IMR-90 (cell line): ENCODE measurements at regions not wholly inside any gene's neighbourhood (a gene's known extent, or its start where the extent isn't known, plus 50 kb on each side); places are given as distances from the start of the nearest gene placed in this dataset.

ENCODE experiments used
- BHLHE40 ChIP-seq: fragments of 150-350 bp; IDR thresholded peaks from 2 replicates; pipeline ENCODE4 v1.6.1; 2016; ENCODE audit warnings: mild to moderate bottlenecking, low read depth, low read length
- CHD1 ChIP-seq: IDR thresholded peaks from 2 replicates; pipeline ENCODE4 v1.6.1; 2012; ENCODE audit warnings: low read depth, low read length, improper control_type of control experiment
- MAFK ChIP-seq: IDR thresholded peaks from 2 replicates; pipeline ENCODE4 v1.6.1; 2012; ENCODE audit warnings: low read depth, low read length, improper control_type of control experiment
- MXI1 ChIP-seq: IDR thresholded peaks from 2 replicates; pipeline ENCODE4 v1.6.1; 2012; ENCODE audit warnings: low read depth, mild to moderate bottlenecking, low read length, moderate library complexity, borderline replicate concordance
- POLR2A ChIP-seq: IDR thresholded peaks from 2 replicates; pipeline ENCODE4 v1.6.1; 2012; ENCODE audit warnings: mild to moderate bottlenecking, low read depth, low read length
- RAD21 ChIP-seq: IDR thresholded peaks from 2 replicates; pipeline ENCODE4 v1.6.1; 2012; ENCODE audit warnings: low read length, improper control_type of control experiment
- RCOR1 ChIP-seq: IDR thresholded peaks from 2 replicates; pipeline ENCODE4 v1.6.1; 2012; ENCODE audit warnings: mild to moderate bottlenecking, low read length, improper control_type of control experiment; ENCODE audit not compliant: insufficient replicate concordance
- RFX5 ChIP-seq: IDR thresholded peaks from 2 replicates; pipeline ENCODE4 v1.8.0; 2012; ENCODE audit warnings: low read depth, mild to moderate bottlenecking, low read length, moderate library complexity
- SMC3 ChIP-seq: fragments of 150-350 bp; IDR thresholded peaks from 2 replicates; pipeline ENCODE4 v1.6.1; 2016; ENCODE audit warnings: low read depth, mild to moderate bottlenecking, antibody characterized with exemption, low read length, moderate library complexity
- TF ChIP-seq, protein P1 (sequence below): conservative IDR thresholded peaks from 2 replicates; pipeline ENCODE4 v1.5.1; 2012; ENCODE audit warnings: mild to moderate bottlenecking, low read depth, low read length, improper control_type of control experiment
- TF ChIP-seq, protein P2 (sequence below): fragments of 150-350 bp; IDR thresholded peaks from 2 replicates; pipeline ENCODE4 v1.6.1; 2016; ENCODE audit warnings: low read depth, mild to moderate bottlenecking, low read length, moderate library complexity, borderline replicate concordance
- TF ChIP-seq, protein P3 (sequence below): fragments of 150-350 bp; IDR thresholded peaks from 2 replicates; pipeline ENCODE4 v1.6.1; 2017; ENCODE audit warnings: mild to moderate bottlenecking, antibody characterized with exemption, low read length, low read depth

DNA sequence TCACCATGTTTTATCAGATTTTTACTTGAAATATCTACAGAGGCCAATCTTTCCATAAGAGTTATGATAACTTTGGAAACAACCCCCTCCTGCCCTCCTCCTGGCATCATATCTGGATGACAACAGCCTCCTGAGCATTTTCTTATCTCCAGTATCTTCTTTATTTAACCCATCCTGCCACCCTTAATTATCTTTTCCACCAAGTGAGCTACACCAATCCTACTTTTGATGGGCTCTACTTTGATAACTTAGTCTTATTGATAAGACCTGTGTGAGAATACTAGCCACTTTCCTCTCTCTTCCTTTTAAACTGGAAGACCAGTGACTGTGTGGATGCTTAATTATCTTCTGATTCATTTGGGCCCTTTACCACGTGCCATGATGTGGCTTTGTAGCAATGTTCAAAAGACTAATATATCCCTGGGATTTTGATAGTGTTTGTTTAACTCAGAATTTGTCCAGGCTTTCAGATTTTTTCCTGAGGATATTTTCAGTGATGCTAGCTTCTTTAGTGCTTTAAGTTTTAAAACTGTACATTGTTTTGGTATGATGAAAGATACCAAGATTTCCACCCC lies 330.1 kb upstream of the GIMD1 start:
- TF ChIP-seq BHLHE40 (no peak), POLR2A (no peak), RAD21 (no peak), MAFK (no peak), SMC3 (no peak), RCOR1 (no peak), MXI1 (no peak), RFX5 (no peak), CHD1 (no peak)
- TF ChIP-seq, protein P1, sequence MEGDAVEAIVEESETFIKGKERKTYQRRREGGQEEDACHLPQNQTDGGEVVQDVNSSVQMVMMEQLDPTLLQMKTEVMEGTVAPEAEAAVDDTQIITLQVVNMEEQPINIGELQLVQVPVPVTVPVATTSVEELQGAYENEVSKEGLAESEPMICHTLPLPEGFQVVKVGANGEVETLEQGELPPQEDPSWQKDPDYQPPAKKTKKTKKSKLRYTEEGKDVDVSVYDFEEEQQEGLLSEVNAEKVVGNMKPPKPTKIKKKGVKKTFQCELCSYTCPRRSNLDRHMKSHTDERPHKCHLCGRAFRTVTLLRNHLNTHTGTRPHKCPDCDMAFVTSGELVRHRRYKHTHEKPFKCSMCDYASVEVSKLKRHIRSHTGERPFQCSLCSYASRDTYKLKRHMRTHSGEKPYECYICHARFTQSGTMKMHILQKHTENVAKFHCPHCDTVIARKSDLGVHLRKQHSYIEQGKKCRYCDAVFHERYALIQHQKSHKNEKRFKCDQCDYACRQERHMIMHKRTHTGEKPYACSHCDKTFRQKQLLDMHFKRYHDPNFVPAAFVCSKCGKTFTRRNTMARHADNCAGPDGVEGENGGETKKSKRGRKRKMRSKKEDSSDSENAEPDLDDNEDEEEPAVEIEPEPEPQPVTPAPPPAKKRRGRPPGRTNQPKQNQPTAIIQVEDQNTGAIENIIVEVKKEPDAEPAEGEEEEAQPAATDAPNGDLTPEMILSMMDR = no peak
- TF ChIP-seq, protein P2, sequence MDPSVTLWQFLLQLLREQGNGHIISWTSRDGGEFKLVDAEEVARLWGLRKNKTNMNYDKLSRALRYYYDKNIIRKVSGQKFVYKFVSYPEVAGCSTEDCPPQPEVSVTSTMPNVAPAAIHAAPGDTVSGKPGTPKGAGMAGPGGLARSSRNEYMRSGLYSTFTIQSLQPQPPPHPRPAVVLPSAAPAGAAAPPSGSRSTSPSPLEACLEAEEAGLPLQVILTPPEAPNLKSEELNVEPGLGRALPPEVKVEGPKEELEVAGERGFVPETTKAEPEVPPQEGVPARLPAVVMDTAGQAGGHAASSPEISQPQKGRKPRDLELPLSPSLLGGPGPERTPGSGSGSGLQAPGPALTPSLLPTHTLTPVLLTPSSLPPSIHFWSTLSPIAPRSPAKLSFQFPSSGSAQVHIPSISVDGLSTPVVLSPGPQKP = no peak
- TF ChIP-seq, protein P3, sequence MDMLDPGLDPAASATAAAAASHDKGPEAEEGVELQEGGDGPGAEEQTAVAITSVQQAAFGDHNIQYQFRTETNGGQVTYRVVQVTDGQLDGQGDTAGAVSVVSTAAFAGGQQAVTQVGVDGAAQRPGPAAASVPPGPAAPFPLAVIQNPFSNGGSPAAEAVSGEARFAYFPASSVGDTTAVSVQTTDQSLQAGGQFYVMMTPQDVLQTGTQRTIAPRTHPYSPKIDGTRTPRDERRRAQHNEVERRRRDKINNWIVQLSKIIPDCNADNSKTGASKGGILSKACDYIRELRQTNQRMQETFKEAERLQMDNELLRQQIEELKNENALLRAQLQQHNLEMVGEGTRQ = no peak
